Suprapubic skin (tissue), 4 donors: ENCODE measurements at regions not wholly inside any gene's neighbourhood (a gene's known extent, or its start where the extent isn't known, plus 50 kb on each side); places are given as distances from the start of the nearest gene placed in this dataset.

Source experiments
- POLR2A ChIP-seq, 2 donors: fragments of 450-650 bp; IDR thresholded peaks; one replicate each; pipeline ENCODE4 v1.6.1; 2017; ENCODE audit warnings: antibody characterized with exemption in 2 of 2, mild to moderate bottlenecking in 2 of 2, moderate library complexity in 2 of 2
- POLR2AphosphoS5 ChIP-seq, 3 donors: sonication (generic); formaldehyde crosslinking; IDR thresholded peaks; one replicate each; pipeline ENCODE4 v1.6.1; 2017; ENCODE audit warnings: antibody characterized with exemption in 3 of 3
- TF ChIP-seq, protein P1 (sequence below), 2 donors: fragments of 200-600 bp in 1 of 2; fragments of 450-650 bp in 1 of 2; sonication (generic) in 1 of 2; IDR thresholded peaks; one replicate each; pipeline ENCODE4 v1.5.1; 2016 to 2019; ENCODE audit warnings: antibody characterized with exemption in 2 of 2, mild to moderate bottlenecking in 1 of 2, moderate library complexity in 1 of 2

DNA sequence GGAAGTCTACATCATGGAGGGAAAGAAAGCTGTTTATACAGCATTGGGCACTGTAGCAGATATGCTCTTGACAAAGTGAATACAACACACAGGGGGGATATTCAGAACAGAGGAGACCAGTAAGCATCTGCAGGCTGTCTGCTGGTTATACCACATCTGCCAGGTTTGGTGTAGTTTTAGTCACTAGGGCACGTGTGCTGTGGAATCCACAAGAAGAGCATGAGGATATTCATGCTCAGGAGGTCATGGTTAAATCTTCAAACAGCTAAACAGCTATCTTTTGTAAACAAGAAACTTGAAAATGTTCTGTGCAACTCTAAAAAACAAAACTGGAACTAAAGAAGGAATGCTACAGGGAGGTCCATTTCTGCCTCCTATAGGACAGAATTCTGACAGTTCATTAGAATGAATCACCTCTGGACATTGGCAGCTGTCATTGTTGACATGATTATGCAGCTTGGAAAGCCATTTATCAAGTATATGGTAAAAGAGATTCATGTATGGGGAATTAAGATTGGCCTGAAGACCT lies 175.8 kb downstream of the RCHY1 start:
- TF ChIP-seq, protein P1, sequence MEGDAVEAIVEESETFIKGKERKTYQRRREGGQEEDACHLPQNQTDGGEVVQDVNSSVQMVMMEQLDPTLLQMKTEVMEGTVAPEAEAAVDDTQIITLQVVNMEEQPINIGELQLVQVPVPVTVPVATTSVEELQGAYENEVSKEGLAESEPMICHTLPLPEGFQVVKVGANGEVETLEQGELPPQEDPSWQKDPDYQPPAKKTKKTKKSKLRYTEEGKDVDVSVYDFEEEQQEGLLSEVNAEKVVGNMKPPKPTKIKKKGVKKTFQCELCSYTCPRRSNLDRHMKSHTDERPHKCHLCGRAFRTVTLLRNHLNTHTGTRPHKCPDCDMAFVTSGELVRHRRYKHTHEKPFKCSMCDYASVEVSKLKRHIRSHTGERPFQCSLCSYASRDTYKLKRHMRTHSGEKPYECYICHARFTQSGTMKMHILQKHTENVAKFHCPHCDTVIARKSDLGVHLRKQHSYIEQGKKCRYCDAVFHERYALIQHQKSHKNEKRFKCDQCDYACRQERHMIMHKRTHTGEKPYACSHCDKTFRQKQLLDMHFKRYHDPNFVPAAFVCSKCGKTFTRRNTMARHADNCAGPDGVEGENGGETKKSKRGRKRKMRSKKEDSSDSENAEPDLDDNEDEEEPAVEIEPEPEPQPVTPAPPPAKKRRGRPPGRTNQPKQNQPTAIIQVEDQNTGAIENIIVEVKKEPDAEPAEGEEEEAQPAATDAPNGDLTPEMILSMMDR (IDR thresholded peaks at IDR 0.05): no peak
- no peak for TF ChIP-seq POLR2AphosphoS5 (IDR thresholded peaks at IDR 0.05)
- no peak for TF ChIP-seq POLR2A (IDR thresholded peaks at IDR 0.05)
